LNCAP (cell line): ENCODE measurements at regions not wholly inside any gene's neighbourhood (a gene's known extent, or its start where the extent isn't known, plus 50 kb on each side); places are given as distances from the start of the nearest gene placed in this dataset.

Experiments
- CTCF ChIP-seq: fragments of 450-650 bp; IDR thresholded peaks from 2 replicates; pipeline ENCODE4 v1.5.1; 2017; ENCODE audit warnings: mild to moderate bottlenecking

DNA sequence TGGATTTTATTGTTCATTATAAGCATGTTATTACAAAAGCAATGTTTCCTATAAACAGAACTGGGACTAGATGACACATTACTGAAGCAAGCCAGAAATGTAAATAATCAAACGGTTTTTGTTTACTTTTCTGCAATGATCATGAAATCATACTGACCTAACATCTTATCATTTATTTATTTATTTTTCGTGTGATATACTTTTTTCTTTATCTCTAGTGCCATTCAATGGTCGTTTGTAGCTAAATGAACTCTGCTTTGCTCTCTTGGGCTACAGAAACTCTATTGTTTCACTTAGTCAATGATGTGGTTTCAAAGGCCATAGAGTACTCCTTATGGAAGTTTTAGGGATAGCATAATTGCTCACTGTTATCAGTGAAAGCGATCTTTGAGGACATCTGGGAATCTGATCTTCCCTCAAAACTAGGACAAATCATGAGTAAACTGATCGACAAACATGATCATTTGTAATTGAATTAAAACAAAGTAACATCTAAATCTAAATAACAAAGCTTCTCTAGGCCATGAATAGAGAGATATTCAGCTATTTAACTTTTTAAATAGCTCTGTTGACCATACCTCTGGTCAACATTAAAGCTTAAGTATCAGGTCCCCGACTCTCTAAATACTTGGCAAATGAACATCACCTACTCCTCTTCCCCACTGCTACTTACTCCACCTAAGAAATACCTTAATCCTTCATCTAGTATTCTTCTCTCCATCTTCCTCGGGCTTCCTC lies 933.4 kb downstream of the TFAP2A start:
- no peak for TF ChIP-seq CTCF

DNA sequence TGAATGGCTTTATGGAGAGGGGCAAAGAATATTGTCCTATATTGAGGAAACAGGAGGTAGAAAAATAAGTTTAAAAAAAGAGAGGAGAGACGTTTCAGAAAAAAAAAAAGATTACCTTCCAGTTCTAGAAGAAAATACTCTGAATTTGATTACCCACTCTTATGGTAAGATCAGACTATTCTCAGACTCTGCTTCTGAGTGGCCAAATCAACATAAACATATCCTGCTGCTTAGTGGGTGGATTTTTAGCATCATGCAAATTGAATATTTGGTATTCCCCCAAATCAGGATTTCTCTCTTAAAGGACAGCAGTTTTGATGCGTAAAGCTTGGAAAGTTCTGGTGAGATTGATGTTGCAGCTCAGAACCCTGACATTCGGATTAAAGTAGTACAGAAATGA lies 946.6 kb downstream of the TFAP2A start:
- TF ChIP-seq CTCF: no peak

GRCh38 chr6:9467741-9468140 lies 947.1 kb downstream of the TFAP2A start:
- no peak for TF ChIP-seq CTCF

- TF ChIP-seq CTCF: no peak
Observed at GRCh38 chr6:9464583-9464982, 950.3 kb downstream of the TFAP2A start.

GRCh38 chr6:9463311-9463710 lies 951.6 kb downstream of the TFAP2A start:
- no peak for TF ChIP-seq CTCF

GRCh38 chr6:9461188-9461587 lies 953.7 kb downstream of the TFAP2A start:
- no peak for TF ChIP-seq CTCF

GRCh38 chr6:9458424-9458823 lies 956.5 kb downstream of the TFAP2A start:
- TF ChIP-seq CTCF: no peak
